Bone marrow (tissue), 2 donors: ENCODE measurements at regions not wholly inside any gene's neighbourhood (a gene's known extent, or its start where the extent isn't known, plus 50 kb on each side); places are given as distances from the start of the nearest gene placed in this dataset.
A peak's percentile ranks its signal among the peaks of the same experiment; 100 is the strongest.

Experiments used
- DNase-seq, 2 donors: peaks; one replicate each; lab custom pipeline; 2025; lab: John Stamatoyannopoulos, UW

GRCh38 chr7:50166997-50167965, 74.2 kb upstream of the ZPBP start:
- DNase-seq: peak in 1 of 2 donors; percentile 36

GRCh38 chr7:50164559-50165170, 71.6 kb upstream of the ZPBP start:
- DNase-seq: no peak

DNA sequence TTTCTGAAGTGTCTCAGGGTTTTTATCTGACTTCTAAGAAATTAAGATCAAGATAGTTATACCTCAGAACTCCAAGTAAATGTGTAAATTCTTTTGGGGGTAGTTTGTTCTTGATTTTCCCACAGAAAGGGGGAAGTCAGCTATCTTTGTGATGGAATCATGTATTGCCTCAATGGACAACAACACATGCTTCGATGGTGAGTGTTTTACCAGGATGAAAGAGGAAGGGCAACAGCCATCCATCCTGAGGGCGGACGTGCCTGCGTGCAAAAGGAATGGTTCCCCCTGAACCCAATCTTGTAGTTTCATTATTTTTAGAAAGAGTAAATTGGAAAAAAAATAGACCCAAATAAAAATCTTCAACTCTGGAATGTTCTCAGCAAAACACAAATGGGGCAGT, 67.2 kb upstream of the ZPBP start:
- no peak for DNase-seq

DNA sequence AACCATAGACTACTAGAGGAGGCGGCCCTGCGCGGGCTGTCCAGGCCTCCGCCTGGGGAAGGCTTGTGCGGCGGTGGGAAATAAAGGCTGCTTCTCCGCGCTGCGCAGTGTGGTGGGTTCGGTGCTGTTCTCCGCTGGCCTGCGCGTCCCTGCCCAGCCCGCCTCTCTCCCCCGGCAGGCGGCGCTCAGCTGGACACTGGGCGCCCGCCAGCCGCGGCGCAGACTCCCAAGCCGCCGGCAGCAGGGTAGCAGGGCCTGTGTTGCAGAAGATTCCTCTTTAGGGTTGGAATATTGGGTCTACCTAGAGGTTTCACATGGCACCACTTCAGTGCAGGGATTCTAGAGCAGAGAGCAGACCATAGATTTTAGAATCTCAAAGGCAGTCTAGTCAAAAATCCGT, 66.1 kb upstream of the ZPBP start:
- DNase-seq: no peak

DNA sequence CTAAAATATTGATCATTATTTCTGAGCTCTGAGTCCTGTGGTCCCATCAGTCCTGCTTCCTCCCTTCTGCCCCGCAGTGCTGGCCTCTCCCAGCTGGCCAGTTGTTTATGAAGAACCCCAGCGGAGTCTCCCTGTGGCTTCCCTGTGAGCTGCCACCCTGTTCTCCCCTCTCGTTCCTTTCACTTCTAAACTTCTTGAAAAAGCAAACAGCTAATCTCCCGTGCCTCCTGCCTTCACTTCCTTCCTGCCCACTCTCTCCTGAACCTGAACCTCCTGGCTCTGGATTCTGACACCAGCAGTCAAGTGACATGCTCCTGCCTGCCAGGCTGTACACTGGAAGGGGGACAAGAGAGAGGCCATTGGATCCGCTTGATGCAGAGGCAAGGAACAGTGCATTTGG, 63.7 kb upstream of the ZPBP start:
- DNase-seq: peak in 1 of 2 donors; percentile 85

DNA sequence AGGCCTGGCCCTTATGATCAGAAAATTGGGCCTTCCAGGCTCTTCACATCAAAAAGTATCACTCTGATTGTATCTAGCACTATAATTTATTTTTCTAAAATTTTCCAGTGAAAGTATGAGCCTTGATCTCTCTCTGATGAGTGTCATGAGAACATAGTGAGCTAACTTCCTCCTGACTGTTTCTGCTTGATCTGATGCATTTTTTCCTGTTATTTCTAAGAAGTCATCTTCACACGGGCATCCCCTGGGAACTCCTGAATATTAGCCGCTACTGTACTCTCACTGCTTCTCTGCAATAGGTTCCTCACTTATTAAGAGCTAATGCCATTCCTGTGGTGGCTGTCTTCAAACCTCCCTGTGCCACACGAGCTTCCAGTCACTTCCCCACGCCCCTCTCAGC, 63.1 kb upstream of the ZPBP start:
- DNase-seq: peak in 1 of 2 donors; percentile 19

DNA sequence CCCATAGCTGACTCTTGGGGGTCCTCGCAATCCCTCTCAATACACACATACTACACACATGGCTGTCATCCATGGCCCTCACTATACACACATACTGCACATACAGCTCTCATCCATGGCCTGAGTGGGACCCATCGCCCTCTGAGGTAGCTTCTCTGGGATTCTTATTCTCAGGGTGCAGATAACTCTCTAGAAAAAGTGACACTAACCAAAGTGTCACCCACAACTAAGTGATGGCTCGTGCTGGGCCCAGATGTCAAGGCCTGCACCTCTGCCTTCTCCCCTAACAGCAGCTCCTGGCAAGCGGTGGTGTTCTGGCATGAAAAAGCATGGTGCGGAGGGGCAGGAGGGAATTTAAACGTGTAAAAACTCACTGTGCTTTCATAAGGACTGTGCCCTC, 62.7 kb upstream of the ZPBP start:
- no peak for DNase-seq

GRCh38 chr7:50153995-50154394, 60.9 kb upstream of the ZPBP start:
- no peak for DNase-seq

- no peak for DNase-seq
Measured at GRCh38 chr7:50153148-50153547, 60.1 kb upstream of the ZPBP start.

GRCh38 chr7:50152486-50152885, 59.4 kb upstream of the ZPBP start:
- DNase-seq: no peak

- no peak for DNase-seq
Measured at GRCh38 chr7:50151661-50152060, 58.6 kb upstream of the ZPBP start.

- DNase-seq: no peak
Measured at GRCh38 chr7:50151001-50151400, 58.0 kb upstream of the ZPBP start.

GRCh38 chr7:50149369-50149768, 56.3 kb upstream of the ZPBP start:
- no peak for DNase-seq

- no peak for DNase-seq
Measured at GRCh38 chr7:50147951-50148808, 55.1 kb upstream of the ZPBP start.

DNA sequence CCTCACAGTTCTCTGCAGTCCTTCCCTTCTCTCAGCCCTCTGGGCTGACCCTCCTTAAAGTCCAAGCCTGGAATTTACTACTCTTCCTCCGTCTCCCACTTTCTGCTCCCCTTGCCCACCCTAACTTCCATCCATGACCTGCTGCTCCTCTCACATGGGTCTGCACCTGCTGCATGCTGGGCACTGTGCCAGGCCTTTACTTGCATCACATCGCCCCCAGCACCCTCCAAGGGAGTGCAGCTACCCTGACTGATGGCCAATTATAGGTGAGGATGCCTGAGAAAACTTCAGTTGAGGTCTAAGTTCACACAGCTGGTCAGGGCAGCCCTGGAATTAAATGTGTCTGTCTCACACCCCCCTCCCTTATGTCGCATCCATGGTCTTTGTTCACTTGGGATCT, 53.6 kb upstream of the ZPBP start:
- DNase-seq: no peak

DNA sequence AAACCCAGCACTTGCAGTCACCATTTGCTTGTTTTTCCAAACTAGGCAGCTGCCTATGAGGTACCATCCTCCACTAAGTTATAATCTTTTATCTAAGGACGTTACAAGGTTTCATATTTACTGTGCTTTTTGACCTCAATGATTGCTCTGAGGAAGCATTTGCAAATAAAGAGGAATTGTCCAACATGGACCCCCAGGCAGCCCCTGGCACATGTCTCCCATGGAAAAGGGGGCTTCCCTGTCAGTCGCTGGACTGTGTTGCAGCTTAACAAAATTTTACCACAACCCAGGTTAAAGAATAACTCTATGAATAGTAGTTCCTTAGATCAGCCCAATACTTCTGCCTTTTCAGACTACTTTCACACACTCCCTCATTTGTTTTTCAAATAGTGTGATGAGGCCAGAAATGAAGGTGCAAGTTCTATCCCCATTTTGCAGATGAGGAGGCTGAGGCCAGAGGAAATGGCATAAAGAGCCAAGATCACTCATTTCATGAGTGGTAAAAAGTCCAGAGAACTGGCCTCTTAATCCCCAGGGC, 52.8 kb upstream of the ZPBP start:
- DNase-seq: no peak

GRCh38 chr7:50145226-50145625, 52.2 kb upstream of the ZPBP start:
- peak in 1 of 2 donors; percentile 34 for DNase-seq
